ENCODE measurements at regions not wholly inside any gene's neighbourhood (a gene's known extent, or its start where the extent isn't known, plus 50 kb on each side); places are given as distances from the start of the nearest gene placed in this dataset.

DNA sequence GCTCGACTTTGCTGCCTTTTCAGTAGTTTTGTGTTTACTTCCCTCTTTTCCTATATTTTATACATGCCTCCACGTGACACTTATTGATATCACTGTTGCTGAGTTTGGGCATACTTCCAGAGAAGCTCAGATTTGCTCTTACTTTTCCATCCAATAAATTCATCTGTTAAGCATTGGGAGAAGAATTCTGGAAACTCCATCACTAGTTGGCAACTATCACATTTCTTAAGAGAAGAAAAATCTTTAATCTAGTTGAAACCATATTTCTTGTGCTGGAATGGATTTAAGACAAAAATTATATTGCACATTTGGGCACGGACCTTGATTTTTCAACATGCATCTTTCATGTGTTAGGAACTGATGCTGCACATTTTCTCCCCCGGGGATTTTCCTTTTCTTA lies 52.6 kb upstream of the CPO start:
- TF ChIP-seq POLR2AphosphoS5 (IDR thresholded peaks at IDR 0.05; ENCODE audit: low read depth, low read length) (no peak), POLR2A (IDR thresholded peaks at IDR 0.05; ENCODE audit: low read depth, low read length) (no peak), TAF1 (IDR thresholded peaks at IDR 0.05; ENCODE audit: low read depth, low read length) (no peak), POU2F2 (IDR thresholded peaks at IDR 0.05; ENCODE audit: low read depth, low read length) (no peak), SPI1 (IDR thresholded peaks at IDR 0.05; ENCODE audit: low read depth, low read length) (no peak)

All from GM12891 (cell line).